Mesendoderm (in vitro differentiated cells): ENCODE measurements at regions not wholly inside any gene's neighbourhood (a gene's known extent, or its start where the extent isn't known, plus 50 kb on each side); places are given as distances from the start of the nearest gene placed in this dataset.

Experiments used
- DNase-seq: peaks from one replicate; pipeline ENCODE4 v3.0.0; 2013
- H2AK5ac ChIP-seq: 2 replicates; pipeline ENCODE4 v1.6.1; 2013; ENCODE audit warnings: low read length, inconsistent platforms
- H2BK120ac ChIP-seq: 2 replicates; pipeline ENCODE4 v1.6.1; 2013; ENCODE audit warnings: low read depth, mild to moderate bottlenecking, low read length, moderate library complexity, mixed read lengths
- H2BK15ac ChIP-seq: replicated peaks from 2 replicates; pipeline ENCODE4 v1.6.1; 2013; ENCODE audit warnings: low read depth, mild to moderate bottlenecking, moderate library complexity
- H2BK5ac ChIP-seq: 2 replicates; pipeline ENCODE4 v1.6.1; 2013; ENCODE audit warnings: low read length, inconsistent platforms
- H3K18ac ChIP-seq: 2 replicates; pipeline ENCODE4 v1.6.1; 2013; ENCODE audit warnings: mild to moderate bottlenecking, low read length, mixed read lengths
- H3K23ac ChIP-seq: one replicate; pipeline ENCODE4 v1.6.1; 2013; ENCODE audit warnings: low read length
- H3K27ac ChIP-seq: 2 replicates; pipeline ENCODE4 v1.5.1; 2013; ENCODE audit warnings: low read depth, mild to moderate bottlenecking, inconsistent platforms, low read length, moderate library complexity
- H3K27me3 ChIP-seq: 2 replicates; pipeline ENCODE4 v1.6.1; 2013; ENCODE audit warnings: low read length, control low read depth, mild to moderate bottlenecking, inconsistent platforms; ENCODE audit not compliant: insufficient read depth, poor library complexity
- H3K36me3 ChIP-seq: 2 replicates; pipeline ENCODE4 v1.6.1; 2013; ENCODE audit warnings: low read length, inconsistent platforms; ENCODE audit not compliant: control insufficient read depth, insufficient read depth
- H3K4ac ChIP-seq: one replicate; pipeline ENCODE4 v1.6.1; 2013; ENCODE audit warnings: low read depth, mild to moderate bottlenecking, low read length, moderate library complexity
- H3K4me1 ChIP-seq: 2 replicates; pipeline ENCODE4 v1.6.1; 2013; ENCODE audit warnings: low read depth, low read length, inconsistent platforms; ENCODE audit not compliant: control insufficient read depth
- H3K4me2 ChIP-seq: 2 replicates; pipeline ENCODE4 v1.6.1; 2013; ENCODE audit warnings: low read length
- H3K4me3 ChIP-seq: 2 replicates; pipeline ENCODE4 v1.5.1; 2013; ENCODE audit warnings: mild to moderate bottlenecking, low read length
- H3K56ac ChIP-seq: one replicate; pipeline ENCODE4 v1.6.1; 2013; ENCODE audit warnings: low read length
- H3K79me1 ChIP-seq: 2 replicates; pipeline ENCODE4 v1.6.1; 2013; ENCODE audit warnings: low read length, inconsistent platforms
- H3K79me2 ChIP-seq: 2 replicates; pipeline ENCODE4 v1.6.1; 2013; ENCODE audit warnings: mild to moderate bottlenecking, low read length; ENCODE audit not compliant: control insufficient read depth, insufficient read depth
- H3K9ac ChIP-seq: 2 replicates; pipeline ENCODE4 v1.6.1; 2013; ENCODE audit warnings: low read length, inconsistent platforms
- H4K5ac ChIP-seq: one replicate; pipeline ENCODE4 v1.6.1; 2013; ENCODE audit warnings: low read length
- H4K8ac ChIP-seq: one replicate; pipeline ENCODE4 v1.6.1; 2013; ENCODE audit warnings: low read depth, mild to moderate bottlenecking, control low read depth, low read length, moderate library complexity
- WGBS: extraction: QIAGEN DNeasy Blood & Tissue Kit; methylation state at CpG from one replicate; pipeline ENCODE4 v1.1.7; 2013; ENCODE audit warnings: low lambda C conversion rate, missing lambda C conversion rate; ENCODE audit not compliant: insufficient coverage; ENCODE audit errors: extremely low coverage; 5-methylcytosine and 5-hydroxymethylcytosine counted together

- H3K56ac ChIP-seq: no peak overlapping the region
- H3K4me2 ChIP-seq: no peak overlapping the region
- H4K8ac ChIP-seq: no peak overlapping the region
- no peak overlapping the region for H2BK120ac ChIP-seq
- H3K18ac ChIP-seq: no peak overlapping the region
- H3K4me3 ChIP-seq: no peak overlapping the region
- H3K4me1 ChIP-seq: no peaks in the 10 kb centered on the region
- no peak overlapping the region for H3K23ac ChIP-seq
- no peak for DNase-seq
- no peaks in the 10 kb centered on the region for H3K79me2 ChIP-seq
- H3K4ac ChIP-seq: no peak overlapping the region
- H3K9ac ChIP-seq: no peak overlapping the region
- H3K27ac ChIP-seq: no peak overlapping the region
- no peaks in the 10 kb centered on the region for H3K36me3 ChIP-seq
- no CpG with 5 or more reads among the region's 4 CpGs for WGBS
- no peak overlapping the region for H4K5ac ChIP-seq
- H3K27me3 ChIP-seq: no peaks in the 10 kb centered on the region
- H2BK15ac ChIP-seq: no peak overlapping the region
- no peak overlapping the region for H2AK5ac ChIP-seq
- no peaks in the 10 kb centered on the region for H3K79me1 ChIP-seq
- H2BK5ac ChIP-seq: no peak overlapping the region
Observed at GRCh38 chr7:21304808-21305375, 123.0 kb upstream of the SP4 start.

DNA sequence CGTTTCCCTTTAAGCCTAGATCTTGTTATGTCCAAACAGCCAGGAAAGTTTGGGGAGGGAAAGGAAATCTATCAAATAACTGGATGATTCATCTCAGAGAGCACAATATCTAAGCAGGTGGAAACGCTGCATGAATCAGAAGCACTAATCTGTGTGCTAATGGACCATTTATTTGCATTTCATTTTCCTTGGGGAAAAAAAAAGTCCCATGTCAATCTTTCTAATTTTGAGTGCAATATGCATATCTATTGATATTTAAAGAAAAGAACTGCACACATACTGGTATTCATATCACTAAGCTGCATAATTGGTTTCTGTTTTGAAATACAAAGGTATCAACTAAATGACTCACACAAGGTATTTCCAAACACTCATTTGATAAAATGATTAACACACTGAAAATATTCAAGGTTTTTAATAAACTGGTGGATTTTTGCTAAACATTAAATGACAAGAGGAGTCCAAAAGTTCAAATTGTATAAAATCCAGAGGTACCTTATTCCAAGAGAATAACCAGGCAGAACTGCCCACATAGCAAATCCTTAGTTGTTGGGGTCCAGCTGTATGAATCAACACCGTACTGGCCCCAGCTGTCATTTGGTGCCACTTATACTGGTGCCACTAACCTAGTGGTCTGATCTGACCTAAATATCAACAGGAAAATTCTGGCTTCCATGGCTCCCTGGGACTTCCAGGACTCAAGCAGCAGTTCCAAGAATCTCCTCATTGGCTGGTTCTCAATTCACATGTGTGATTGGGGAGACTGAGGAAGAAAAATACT, 122.2 kb upstream of the SP4 start:
- Histone ChIP-seq H3K36me3 (no peaks in the 10 kb centered on the region), H3K9ac (no peak overlapping the region), H3K79me2 (no peaks in the 10 kb centered on the region)

GRCh38 chr7:21314954-21315353, 112.9 kb upstream of the SP4 start:
- Histone ChIP-seq H2BK15ac (no peak overlapping the region), H2AK5ac (no peak overlapping the region), H3K23ac (no peak overlapping the region), H3K18ac (no peak overlapping the region), H3K36me3 (no peaks in the 10 kb centered on the region), H3K4ac (no peak overlapping the region), H3K27ac (no peak overlapping the region), H3K56ac (no peak overlapping the region), H4K8ac (no peak overlapping the region), H3K9ac (no peak overlapping the region), H3K4me2 (no peak overlapping the region), H2BK120ac (no peak overlapping the region), H3K4me3 (no peak overlapping the region), H4K5ac (no peak overlapping the region), H3K4me1 (no peaks in the 10 kb centered on the region), H3K79me2 (no peaks in the 10 kb centered on the region), H3K79me1 (no peaks in the 10 kb centered on the region), H3K27me3 (no peaks in the 10 kb centered on the region), H2BK5ac (no peak overlapping the region)
- no peak for DNase-seq
- no CpG with 5 or more reads among the region's 2 CpGs for WGBS

More for the DNA sequence above, 122.2 kb upstream of the SP4 start:
- Histone ChIP-seq H2BK15ac (no peak overlapping the region), H3K23ac (no peak overlapping the region), H3K27me3 (no peaks in the 10 kb centered on the region), H2BK120ac (no peak overlapping the region), H3K27ac (no peak overlapping the region), H3K18ac (no peak overlapping the region), H4K5ac (no peak overlapping the region), H3K4me2 (no peak overlapping the region), H4K8ac (no peak overlapping the region), H3K4me3 (no peak overlapping the region), H3K56ac (no peak overlapping the region), H3K4me1 (no peaks in the 10 kb centered on the region), H3K4ac (no peak overlapping the region), H3K79me1 (no peaks in the 10 kb centered on the region), H2AK5ac (no peak overlapping the region), H2BK5ac (no peak overlapping the region)
- no peak for DNase-seq
- no CpG with 5 or more reads among the region's 3 CpGs for WGBS

DNA sequence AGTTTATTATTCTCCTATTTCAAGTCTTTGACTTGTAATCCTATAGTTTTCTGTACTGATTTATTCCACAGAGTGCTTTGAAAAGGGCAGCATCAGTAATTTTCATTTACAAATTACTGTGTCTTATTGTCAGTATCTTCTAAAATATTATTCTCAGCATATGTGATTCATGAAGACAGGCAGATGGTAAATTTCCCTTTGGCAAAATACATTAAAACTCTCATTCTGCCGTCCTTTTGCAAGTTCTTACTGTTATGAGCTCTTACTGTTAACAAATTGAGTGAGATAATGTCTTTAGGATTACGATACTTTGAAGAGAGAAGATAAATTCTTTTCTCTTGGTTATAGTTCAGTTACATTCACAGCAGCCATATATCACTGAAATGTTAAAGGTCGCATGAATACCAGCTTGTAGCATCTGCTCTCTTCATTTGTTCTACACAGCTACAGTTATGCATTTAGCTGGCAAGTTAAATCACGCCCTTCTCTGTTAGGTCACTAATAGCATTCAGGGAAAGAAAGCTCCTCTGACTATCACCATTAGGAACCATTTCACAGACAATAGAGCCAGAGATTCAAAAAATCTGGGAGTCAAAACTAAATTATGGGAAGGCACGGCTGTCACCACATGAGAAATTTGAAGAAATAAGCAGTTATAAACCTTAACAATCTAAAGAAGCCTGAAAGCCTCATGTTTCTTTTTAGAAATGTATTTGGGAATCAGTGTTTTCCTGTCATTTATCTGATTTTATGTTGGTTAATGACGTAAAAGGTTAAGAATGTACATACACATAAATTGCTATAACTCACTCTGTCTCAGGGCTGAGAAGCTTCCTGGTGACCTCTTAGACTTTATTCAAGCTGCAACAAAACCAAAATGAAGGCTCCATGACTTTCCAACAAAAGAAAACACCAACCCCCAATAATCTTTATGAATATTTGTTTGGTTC, 109.6 kb upstream of the SP4 start:
- Histone ChIP-seq H3K27me3 (no peaks in the 10 kb centered on the region), H3K79me2 (no peaks in the 10 kb centered on the region), H3K56ac (no peak overlapping the region), H3K4me1 (no peaks in the 10 kb centered on the region), H3K4ac (no peak overlapping the region), H3K36me3 (no peaks in the 10 kb centered on the region), H4K8ac (no peak overlapping the region), H3K9ac (no peak overlapping the region), H2BK15ac (no peak overlapping the region), H3K23ac (no peak overlapping the region), H2BK120ac (no peak overlapping the region), H3K18ac (no peak overlapping the region), H3K27ac (no peak overlapping the region), H3K4me3 (no peak overlapping the region), H2BK5ac (no peak overlapping the region), H2AK5ac (no peak overlapping the region), H3K4me2 (no peak overlapping the region), H3K79me1 (no peaks in the 10 kb centered on the region), H4K5ac (no peak overlapping the region)
- DNase-seq: no peak
- WGBS: no CpG with 5 or more reads among the region's 6 CpGs

- H3K36me3 ChIP-seq: no peaks in the 10 kb centered on the region
- WGBS: no CpG with 5 or more reads among the region's 1 CpG
- H3K56ac ChIP-seq: no peak overlapping the region
- H4K8ac ChIP-seq: no peak overlapping the region
- no peaks in the 10 kb centered on the region for H3K79me1 ChIP-seq
- H3K4me2 ChIP-seq: no peak overlapping the region
- H3K18ac ChIP-seq: no peak overlapping the region
- no peak overlapping the region for H2AK5ac ChIP-seq
- no peak for DNase-seq
- no peak overlapping the region for H3K23ac ChIP-seq
- H2BK5ac ChIP-seq: no peak overlapping the region
- H2BK15ac ChIP-seq: no peak overlapping the region
- H3K4me3 ChIP-seq: no peak overlapping the region
- H4K5ac ChIP-seq: no peak overlapping the region
- no peak overlapping the region for H3K4ac ChIP-seq
- no peaks in the 10 kb centered on the region for H3K4me1 ChIP-seq
- H2BK120ac ChIP-seq: no peak overlapping the region
- H3K27me3 ChIP-seq: no peaks in the 10 kb centered on the region
- no peak overlapping the region for H3K27ac ChIP-seq
- no peak overlapping the region for H3K9ac ChIP-seq
- H3K79me2 ChIP-seq: no peaks in the 10 kb centered on the region
Observed at GRCh38 chr7:21318916-21319270, 109.0 kb upstream of the SP4 start.
